ENCODE measurements at regions not wholly inside any gene's neighbourhood (a gene's known extent, or its start where the extent isn't known, plus 50 kb on each side); places are given as distances from the start of the nearest gene placed in this dataset.

DNA sequence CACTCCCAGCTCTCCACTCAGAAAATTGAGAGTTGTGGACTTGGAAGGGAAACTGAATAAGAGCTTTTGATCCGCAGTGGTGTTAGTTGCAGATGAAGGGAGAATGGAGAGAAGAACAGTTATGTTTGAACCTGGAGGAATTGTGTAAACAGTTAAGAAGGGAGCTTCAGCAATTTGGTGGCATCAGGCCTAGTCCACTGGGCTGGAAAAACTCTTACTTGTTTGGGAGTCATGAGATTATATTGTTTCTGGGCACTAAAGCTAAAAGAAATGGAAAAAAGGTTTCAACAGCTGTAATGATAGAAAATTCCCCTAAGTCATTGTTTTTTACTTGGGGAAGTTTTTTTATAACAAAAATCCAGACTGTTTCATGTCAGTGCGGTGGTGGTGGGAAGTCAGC, 256.1 kb upstream of the C1orf87 start:
- ATAC-seq, result no peak
- TF ChIP-seq ZC3H10 (CRISPR knock-in tag; IDR thresholded peaks at IDR 0.05) (no peak), TOX (CRISPR knock-in tag; IDR thresholded peaks at IDR 0.05; ENCODE audit: borderline replicate concordance) (no peak), ZFP30 (CRISPR knock-in tag; IDR thresholded peaks at IDR 0.05) (no peak), ISL1 (CRISPR knock-in tag; IDR thresholded peaks at IDR 0.05) (no peak), CSDC2 (CRISPR knock-in tag; IDR thresholded peaks at IDR 0.05) (no peak), SNAI2 (CRISPR knock-in tag; IDR thresholded peaks at IDR 0.05) (no peak), PPARA (CRISPR knock-in tag; IDR thresholded peaks at IDR 0.05; ENCODE audit: borderline replicate concordance) (no peak), CREB5 (CRISPR knock-in tag; IDR thresholded peaks at IDR 0.05; ENCODE audit: low read depth) (no peak), GLIS3 (CRISPR knock-in tag; IDR thresholded peaks at IDR 0.05) (no peak), OSR1 (CRISPR knock-in tag; IDR thresholded peaks at IDR 0.05) (no peak), ZNF70 (CRISPR knock-in tag; IDR thresholded peaks at IDR 0.05) (no peak), RARB (CRISPR knock-in tag; IDR thresholded peaks at IDR 0.05) (no peak), TCF4 (CRISPR knock-in tag; IDR thresholded peaks at IDR 0.05; ENCODE audit: borderline replicate concordance) (no peak), BACH2 (CRISPR knock-in tag; IDR thresholded peaks at IDR 0.05; ENCODE audit: borderline replicate concordance) (no peak)
- TF ChIP-seq, protein P1, sequence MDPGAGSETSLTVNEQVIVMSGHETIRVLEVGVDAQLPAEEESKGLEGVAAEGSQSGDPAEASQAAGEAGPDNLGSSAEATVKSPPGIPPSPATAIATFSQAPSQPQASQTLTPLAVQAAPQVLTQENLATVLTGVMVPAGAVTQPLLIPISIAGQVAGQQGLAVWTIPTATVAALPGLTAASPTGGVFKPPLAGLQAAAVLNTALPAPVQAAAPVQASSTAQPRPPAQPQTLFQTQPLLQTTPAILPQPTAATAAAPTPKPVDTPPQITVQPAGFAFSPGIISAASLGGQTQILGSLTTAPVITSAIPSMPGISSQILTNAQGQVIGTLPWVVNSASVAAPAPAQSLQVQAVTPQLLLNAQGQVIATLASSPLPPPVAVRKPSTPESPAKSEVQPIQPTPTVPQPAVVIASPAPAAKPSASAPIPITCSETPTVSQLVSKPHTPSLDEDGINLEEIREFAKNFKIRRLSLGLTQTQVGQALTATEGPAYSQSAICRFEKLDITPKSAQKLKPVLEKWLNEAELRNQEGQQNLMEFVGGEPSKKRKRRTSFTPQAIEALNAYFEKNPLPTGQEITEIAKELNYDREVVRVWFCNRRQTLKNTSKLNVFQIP (CRISPR knock-in tag; IDR thresholded peaks at IDR 0.05; ENCODE audit: borderline replicate concordance, low read depth), result no peak
- TF ChIP-seq, protein P2, sequence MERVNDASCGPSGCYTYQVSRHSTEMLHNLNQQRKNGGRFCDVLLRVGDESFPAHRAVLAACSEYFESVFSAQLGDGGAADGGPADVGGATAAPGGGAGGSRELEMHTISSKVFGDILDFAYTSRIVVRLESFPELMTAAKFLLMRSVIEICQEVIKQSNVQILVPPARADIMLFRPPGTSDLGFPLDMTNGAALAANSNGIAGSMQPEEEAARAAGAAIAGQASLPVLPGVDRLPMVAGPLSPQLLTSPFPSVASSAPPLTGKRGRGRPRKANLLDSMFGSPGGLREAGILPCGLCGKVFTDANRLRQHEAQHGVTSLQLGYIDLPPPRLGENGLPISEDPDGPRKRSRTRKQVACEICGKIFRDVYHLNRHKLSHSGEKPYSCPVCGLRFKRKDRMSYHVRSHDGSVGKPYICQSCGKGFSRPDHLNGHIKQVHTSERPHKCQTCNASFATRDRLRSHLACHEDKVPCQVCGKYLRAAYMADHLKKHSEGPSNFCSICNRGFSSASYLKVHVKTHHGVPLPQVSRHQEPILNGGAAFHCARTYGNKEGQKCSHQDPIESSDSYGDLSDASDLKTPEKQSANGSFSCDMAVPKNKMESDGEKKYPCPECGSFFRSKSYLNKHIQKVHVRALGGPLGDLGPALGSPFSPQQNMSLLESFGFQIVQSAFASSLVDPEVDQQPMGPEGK (CRISPR knock-in tag; IDR thresholded peaks at IDR 0.05; ENCODE audit: borderline replicate concordance), result no peak
- TF ChIP-seq, protein P3, sequence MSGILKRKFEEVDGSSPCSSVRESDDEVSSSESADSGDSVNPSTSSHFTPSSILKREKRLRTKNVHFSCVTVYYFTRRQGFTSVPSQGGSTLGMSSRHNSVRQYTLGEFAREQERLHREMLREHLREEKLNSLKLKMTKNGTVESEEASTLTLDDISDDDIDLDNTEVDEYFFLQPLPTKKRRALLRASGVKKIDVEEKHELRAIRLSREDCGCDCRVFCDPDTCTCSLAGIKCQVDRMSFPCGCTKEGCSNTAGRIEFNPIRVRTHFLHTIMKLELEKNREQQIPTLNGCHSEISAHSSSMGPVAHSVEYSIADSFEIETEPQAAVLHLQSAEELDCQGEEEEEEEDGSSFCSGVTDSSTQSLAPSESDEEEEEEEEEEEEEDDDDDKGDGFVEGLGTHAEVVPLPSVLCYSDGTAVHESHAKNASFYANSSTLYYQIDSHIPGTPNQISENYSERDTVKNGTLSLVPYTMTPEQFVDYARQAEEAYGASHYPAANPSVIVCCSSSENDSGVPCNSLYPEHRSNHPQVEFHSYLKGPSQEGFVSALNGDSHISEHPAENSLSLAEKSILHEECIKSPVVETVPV (CRISPR knock-in tag; IDR thresholded peaks at IDR 0.05), result no peak

DNA sequence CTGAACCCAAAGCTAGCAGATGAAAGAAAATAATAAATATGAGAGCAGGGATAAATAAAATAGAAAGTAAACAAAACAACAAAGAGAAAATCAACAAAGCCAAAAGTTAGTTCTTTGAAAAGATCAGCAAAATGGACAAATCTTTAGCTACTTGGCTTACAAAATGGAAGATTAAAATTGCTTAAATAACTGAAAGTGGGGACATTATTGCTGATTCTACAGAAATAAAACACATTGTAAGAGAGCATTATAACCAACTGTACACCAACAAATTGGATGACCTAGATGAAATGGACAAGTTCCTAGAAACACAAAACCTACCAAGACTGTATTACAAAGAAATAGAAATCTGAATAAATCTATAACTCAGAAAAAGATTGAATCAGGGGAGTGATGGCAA, 238.3 kb upstream of the C1orf87 start:
- ATAC-seq, result no peak
- TF ChIP-seq ZNF8 (CRISPR knock-in tag; IDR thresholded peaks at IDR 0.05) (no peak), RARB (CRISPR knock-in tag; IDR thresholded peaks at IDR 0.05) (no peak), ESRRG (CRISPR knock-in tag; IDR thresholded peaks at IDR 0.05) (no peak), ZC3H10 (CRISPR knock-in tag; IDR thresholded peaks at IDR 0.05) (no peak), ZFP30 (CRISPR knock-in tag; IDR thresholded peaks at IDR 0.05) (no peak), TOX (CRISPR knock-in tag; IDR thresholded peaks at IDR 0.05; ENCODE audit: borderline replicate concordance) (no peak), ZNF565 (CRISPR knock-in tag; conservative IDR thresholded peaks at IDR 0.05; ENCODE audit: low read depth) (no peak), BACH2 (CRISPR knock-in tag; IDR thresholded peaks at IDR 0.05; ENCODE audit: borderline replicate concordance) (no peak), SNAI2 (CRISPR knock-in tag; IDR thresholded peaks at IDR 0.05) (no peak)
- TF ChIP-seq, protein P4, sequence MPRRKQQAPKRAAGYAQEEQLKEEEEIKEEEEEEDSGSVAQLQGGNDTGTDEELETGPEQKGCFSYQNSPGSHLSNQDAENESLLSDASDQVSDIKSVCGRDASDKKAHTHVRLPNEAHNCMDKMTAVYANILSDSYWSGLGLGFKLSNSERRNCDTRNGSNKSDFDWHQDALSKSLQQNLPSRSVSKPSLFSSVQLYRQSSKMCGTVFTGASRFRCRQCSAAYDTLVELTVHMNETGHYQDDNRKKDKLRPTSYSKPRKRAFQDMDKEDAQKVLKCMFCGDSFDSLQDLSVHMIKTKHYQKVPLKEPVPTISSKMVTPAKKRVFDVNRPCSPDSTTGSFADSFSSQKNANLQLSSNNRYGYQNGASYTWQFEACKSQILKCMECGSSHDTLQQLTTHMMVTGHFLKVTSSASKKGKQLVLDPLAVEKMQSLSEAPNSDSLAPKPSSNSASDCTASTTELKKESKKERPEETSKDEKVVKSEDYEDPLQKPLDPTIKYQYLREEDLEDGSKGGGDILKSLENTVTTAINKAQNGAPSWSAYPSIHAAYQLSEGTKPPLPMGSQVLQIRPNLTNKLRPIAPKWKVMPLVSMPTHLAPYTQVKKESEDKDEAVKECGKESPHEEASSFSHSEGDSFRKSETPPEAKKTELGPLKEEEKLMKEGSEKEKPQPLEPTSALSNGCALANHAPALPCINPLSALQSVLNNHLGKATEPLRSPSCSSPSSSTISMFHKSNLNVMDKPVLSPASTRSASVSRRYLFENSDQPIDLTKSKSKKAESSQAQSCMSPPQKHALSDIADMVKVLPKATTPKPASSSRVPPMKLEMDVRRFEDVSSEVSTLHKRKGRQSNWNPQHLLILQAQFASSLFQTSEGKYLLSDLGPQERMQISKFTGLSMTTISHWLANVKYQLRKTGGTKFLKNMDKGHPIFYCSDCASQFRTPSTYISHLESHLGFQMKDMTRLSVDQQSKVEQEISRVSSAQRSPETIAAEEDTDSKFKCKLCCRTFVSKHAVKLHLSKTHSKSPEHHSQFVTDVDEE (CRISPR knock-in tag; IDR thresholded peaks at IDR 0.05), result no peak
- TF ChIP-seq, protein P1 (CRISPR knock-in tag; IDR thresholded peaks at IDR 0.05; ENCODE audit: borderline replicate concordance, low read depth), result no peak
- TF ChIP-seq, protein P3 (CRISPR knock-in tag; IDR thresholded peaks at IDR 0.05), result no peak
